ENCODE measurements at regions not wholly inside any gene's neighbourhood (a gene's known extent, or its start where the extent isn't known, plus 50 kb on each side); places are given as distances from the start of the nearest gene placed in this dataset.

- TF ChIP-seq, protein P1, sequence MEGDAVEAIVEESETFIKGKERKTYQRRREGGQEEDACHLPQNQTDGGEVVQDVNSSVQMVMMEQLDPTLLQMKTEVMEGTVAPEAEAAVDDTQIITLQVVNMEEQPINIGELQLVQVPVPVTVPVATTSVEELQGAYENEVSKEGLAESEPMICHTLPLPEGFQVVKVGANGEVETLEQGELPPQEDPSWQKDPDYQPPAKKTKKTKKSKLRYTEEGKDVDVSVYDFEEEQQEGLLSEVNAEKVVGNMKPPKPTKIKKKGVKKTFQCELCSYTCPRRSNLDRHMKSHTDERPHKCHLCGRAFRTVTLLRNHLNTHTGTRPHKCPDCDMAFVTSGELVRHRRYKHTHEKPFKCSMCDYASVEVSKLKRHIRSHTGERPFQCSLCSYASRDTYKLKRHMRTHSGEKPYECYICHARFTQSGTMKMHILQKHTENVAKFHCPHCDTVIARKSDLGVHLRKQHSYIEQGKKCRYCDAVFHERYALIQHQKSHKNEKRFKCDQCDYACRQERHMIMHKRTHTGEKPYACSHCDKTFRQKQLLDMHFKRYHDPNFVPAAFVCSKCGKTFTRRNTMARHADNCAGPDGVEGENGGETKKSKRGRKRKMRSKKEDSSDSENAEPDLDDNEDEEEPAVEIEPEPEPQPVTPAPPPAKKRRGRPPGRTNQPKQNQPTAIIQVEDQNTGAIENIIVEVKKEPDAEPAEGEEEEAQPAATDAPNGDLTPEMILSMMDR (IDR thresholded peaks at IDR 0.05): no peak
- no peak for TF ChIP-seq POLR2A (IDR thresholded peaks at IDR 0.05)
Observed at GRCh38 chr17:63347475-63347874, 98.6 kb downstream of the CYB561 start.
